HL-60 (cell line): ENCODE measurements at regions not wholly inside any gene's neighbourhood (a gene's known extent, or its start where the extent isn't known, plus 50 kb on each side); places are given as distances from the start of the nearest gene placed in this dataset.

Source experiments
- CTCF ChIP-seq: IDR thresholded peaks from one replicate; pipeline ENCODE4 v1.5.1; 2011; ENCODE audit warnings: low read length, control low read depth, inconsistent platforms; ENCODE audit not compliant: insufficient read depth
- GABPA ChIP-seq: IDR thresholded peaks from 2 replicates; pipeline ENCODE4 v1.6.1; 2012; ENCODE audit warnings: low read depth
- REST ChIP-seq: IDR thresholded peaks from 2 replicates; pipeline ENCODE4 v1.6.1; 2012; ENCODE audit warnings: low read depth; ENCODE audit not compliant: insufficient replicate concordance
- SPI1 ChIP-seq: IDR thresholded peaks from 2 replicates; pipeline ENCODE4 v1.6.1; 2012; ENCODE audit warnings: low read depth, mild to moderate bottlenecking, borderline replicate concordance

- TF ChIP-seq SPI1, result no peak
- no peak for TF ChIP-seq CTCF
- no peak for TF ChIP-seq REST
- TF ChIP-seq GABPA, result no peak
These were observed 139.0 kb upstream of the HS3ST3A1 start for GRCh38 chr17:13740686-13741085.
